H9 (cell line): ENCODE measurements at regions not wholly inside any gene's neighbourhood (a gene's known extent, or its start where the extent isn't known, plus 50 kb on each side); places are given as distances from the start of the nearest gene placed in this dataset.
A peak's percentile ranks its signal among the peaks of the same experiment; 100 is the strongest.

ENCODE experiments used
- DNase-seq: peaks from one replicate; pipeline ENCODE4 v3.0.0-alpha.2; 2017
- H2AFZ ChIP-seq: one replicate; pipeline ENCODE4 v1.6.1; 2013; ENCODE audit warnings: mild to moderate bottlenecking, low read length, control low read depth, moderate library complexity
- H2AK5ac ChIP-seq: 2 replicates; pipeline ENCODE4 v1.6.1; 2013; ENCODE audit warnings: low read length, control low read depth, mixed read lengths; ENCODE audit not compliant: insufficient read length
- H2BK120ac ChIP-seq: one replicate; pipeline ENCODE4 v1.6.1; 2013; ENCODE audit warnings: low read depth, mild to moderate bottlenecking, low read length, control low read depth, inconsistent platforms; ENCODE audit not compliant: poor library complexity, severe bottlenecking
- H2BK12ac ChIP-seq: 2 replicates; pipeline ENCODE4 v1.6.1; 2013; ENCODE audit warnings: low read length, control low read depth, mixed read lengths, low read depth; ENCODE audit not compliant: insufficient read length
- H2BK15ac ChIP-seq: 2 replicates; pipeline ENCODE4 v1.6.1; 2013; ENCODE audit warnings: low read depth, low read length, control low read depth
- H2BK20ac ChIP-seq: one replicate; pipeline ENCODE4 v1.6.1; 2013; ENCODE audit warnings: low read depth, mild to moderate bottlenecking, low read length, control low read depth, inconsistent platforms; ENCODE audit not compliant: poor library complexity, severe bottlenecking
- H2BK5ac ChIP-seq: 2 replicates; pipeline ENCODE4 v1.6.1; 2013; ENCODE audit warnings: low read length, control low read depth, mixed read lengths; ENCODE audit not compliant: insufficient read length
- H3K14ac ChIP-seq: 2 replicates; pipeline ENCODE4 v1.6.1; 2013; ENCODE audit warnings: low read length, control low read depth; ENCODE audit not compliant: insufficient read depth
- H3K18ac ChIP-seq: 2 replicates; pipeline ENCODE4 v1.6.1; 2013; ENCODE audit warnings: low read depth, mild to moderate bottlenecking, mixed read lengths, low read length, control low read depth; ENCODE audit not compliant: insufficient read length
- H3K23ac ChIP-seq: 2 replicates; pipeline ENCODE4 v1.6.1; 2013; ENCODE audit warnings: low read length, control low read depth, mixed read lengths, low read depth; ENCODE audit not compliant: insufficient read length
- H3K23me2 ChIP-seq: 2 replicates; pipeline ENCODE4 v1.6.1; 2013; ENCODE audit warnings: low read depth, mild to moderate bottlenecking, mixed read lengths, low read length, control low read depth; ENCODE audit not compliant: insufficient read length, poor library complexity, severe bottlenecking
- H3K27ac ChIP-seq: 2 replicates; pipeline ENCODE4 v1.5.1; 2013; ENCODE audit warnings: low read length, control low read depth, mixed read lengths, low read depth; ENCODE audit not compliant: insufficient read length
- H3K27me3 ChIP-seq: 2 replicates; pipeline ENCODE4 v1.6.1; 2013; ENCODE audit warnings: low read length, control low read depth, inconsistent platforms; ENCODE audit not compliant: insufficient read depth
- H3K4ac ChIP-seq: 2 replicates; pipeline ENCODE4 v1.6.1; 2013; ENCODE audit warnings: low read depth, mild to moderate bottlenecking, control low read depth, inconsistent platforms, low read length, moderate library complexity
- H3K4me1 ChIP-seq: 2 replicates; pipeline ENCODE4 v1.6.1; 2013; ENCODE audit warnings: low read length, control low read depth, inconsistent platforms; ENCODE audit not compliant: insufficient read depth
- H3K4me2 ChIP-seq: 2 replicates; pipeline ENCODE4 v1.6.1; 2013; ENCODE audit warnings: low read length, control low read depth, mixed read lengths; ENCODE audit not compliant: insufficient read length, insufficient read depth
- H3K56ac ChIP-seq: 2 replicates; pipeline ENCODE4 v1.6.1; 2013; ENCODE audit warnings: low read depth, mild to moderate bottlenecking, mixed read lengths, low read length, control low read depth; ENCODE audit not compliant: insufficient read length
- H3K79me1 ChIP-seq: 2 replicates; pipeline ENCODE4 v1.6.1; 2013; ENCODE audit warnings: low read depth, mild to moderate bottlenecking, moderate library complexity, low read length, control low read depth, inconsistent platforms; ENCODE audit not compliant: insufficient read depth, poor library complexity, severe bottlenecking
- H3K79me2 ChIP-seq: 2 replicates; pipeline ENCODE4 v1.6.1; 2013; ENCODE audit warnings: low read length, control low read depth, inconsistent platforms; ENCODE audit not compliant: insufficient read depth
- H3K9ac ChIP-seq: 2 replicates; pipeline ENCODE4 v1.6.1; 2013; ENCODE audit warnings: low read length, control low read depth, mixed read lengths; ENCODE audit not compliant: insufficient read length; ENCODE audit errors: extremely low read depth
- H3K9me3 ChIP-seq: one replicate; pipeline ENCODE4 v1.6.1; 2013; ENCODE audit warnings: low read depth, low read length, inconsistent platforms; ENCODE audit not compliant: control insufficient read depth
- H3T11ph ChIP-seq: one replicate; pipeline ENCODE4 v1.6.1; 2013; ENCODE audit warnings: mild to moderate bottlenecking, low read length, control low read depth, inconsistent platforms
- H4K20me1 ChIP-seq: one replicate; pipeline ENCODE4 v1.6.1; 2013; ENCODE audit not compliant: control insufficient read depth, insufficient read length, insufficient read depth
- H4K5ac ChIP-seq: 2 replicates; pipeline ENCODE4 v1.6.1; 2013; ENCODE audit warnings: low read depth, mild to moderate bottlenecking, mixed read lengths, low read length, control low read depth; ENCODE audit not compliant: insufficient read length
- H4K8ac ChIP-seq: replicated peaks from 2 replicates; pipeline ENCODE4 v1.6.1; 2013; ENCODE audit warnings: low read length, control low read depth, mixed read lengths, low read depth; ENCODE audit not compliant: insufficient read length
- H4K91ac ChIP-seq: 2 replicates; pipeline ENCODE4 v1.6.1; 2013; ENCODE audit warnings: low read depth, mild to moderate bottlenecking, moderate library complexity, mixed read lengths, low read length, control low read depth; ENCODE audit not compliant: insufficient read length
- H3K27ac Mint-ChIP-seq, 3 experiments: 2 replicates in 2 of 3; 3 replicates in 1 of 3; pipeline ENCODE4 v1.8.0; 2020 to 2021; ENCODE audit warnings: mixed read lengths in 3 of 3, mild to moderate bottlenecking in 1 of 3, moderate library complexity in 1 of 3
- H3K27me3 Mint-ChIP-seq: 2 replicates; pipeline ENCODE4 v1.8.0; 2021; ENCODE audit warnings: low read depth, mild to moderate bottlenecking, moderate library complexity, mixed read lengths
- H3K36me3 Mint-ChIP-seq, 3 experiments: 2 replicates in 2 of 3; 3 replicates in 1 of 3; pipeline ENCODE4 v1.8.0; 2020 to 2021; ENCODE audit warnings: low read depth in 3 of 3, mixed read lengths in 3 of 3; ENCODE audit not compliant: insufficient read depth in 1 of 3
- H3K4me1 Mint-ChIP-seq, 2 experiments: 2 replicates each; pipeline ENCODE4 v1.8.0; 2020; ENCODE audit warnings: mixed read lengths in 2 of 2
- H3K4me3 Mint-ChIP-seq, 2 experiments: 2 replicates in 1 of 2; 3 replicates in 1 of 2; pipeline ENCODE4 v1.8.0; 2020 to 2021; ENCODE audit warnings: mild to moderate bottlenecking in 2 of 2, mixed read lengths in 2 of 2, moderate library complexity in 1 of 2
- H3K9me3 Mint-ChIP-seq, 2 experiments: 2 replicates in 1 of 2; 3 replicates in 1 of 2; pipeline ENCODE4 v1.8.0; 2020; ENCODE audit warnings: mild to moderate bottlenecking in 2 of 2, mixed read lengths in 2 of 2, moderate library complexity in 1 of 2
- WGBS: extraction: QIAGEN DNeasy Blood & Tissue Kit; methylation state at CpG from one replicate; pipeline ENCODE4 v1.1.7; 2013; ENCODE audit warnings: missing lambda C conversion rate, low lambda C conversion rate, mixed read lengths; ENCODE audit not compliant: insufficient read length; ENCODE audit errors: extremely low coverage; 5-methylcytosine and 5-hydroxymethylcytosine counted together
- TF ChIP-seq, protein P1 (sequence below): fragments of 200-600 bp; sonication (generic); conservative IDR thresholded peaks from 3 replicates; pipeline ENCODE4 v1.8.0; 2021; ENCODE audit warnings: antibody characterized with exemption, mild to moderate bottlenecking

GRCh38 chrX:126994032-126994600 lies 174.6 kb downstream of the PRR32 start:
- Histone ChIP-seq H2BK15ac (no peak overlapping the region), H2AFZ (no peak overlapping the region), H4K20me1 (no peaks in the 10 kb centered on the region), H3K4me1 (no peaks in the 10 kb centered on the region), H3K79me1 (no peaks in the 10 kb centered on the region), H2BK12ac (no peak overlapping the region), H2AK5ac (no peak overlapping the region), H4K8ac (no peak overlapping the region), H3K14ac (no peak overlapping the region), H3K23ac (no peak overlapping the region), H2BK20ac (no peak overlapping the region), H3K4ac (no peak overlapping the region), H3K56ac (no peak overlapping the region), H3K18ac (no peak overlapping the region), H3T11ph (no peak overlapping the region), H2BK5ac (no peak overlapping the region), H3K27ac (no peak overlapping the region), H3K9me3 (no peaks in the 10 kb centered on the region), H3K23me2 (no peaks in the 10 kb centered on the region), H2BK120ac (no peak overlapping the region), H3K9ac (no peak overlapping the region), H4K5ac (no peak overlapping the region), H3K4me2 (no peak overlapping the region), H3K79me2 (no peaks in the 10 kb centered on the region), H3K27me3 (no peaks in the 10 kb centered on the region; the same call in 1 of the 2 replicates), H4K91ac (no peak overlapping the region)
- TF ChIP-seq, protein P1, sequence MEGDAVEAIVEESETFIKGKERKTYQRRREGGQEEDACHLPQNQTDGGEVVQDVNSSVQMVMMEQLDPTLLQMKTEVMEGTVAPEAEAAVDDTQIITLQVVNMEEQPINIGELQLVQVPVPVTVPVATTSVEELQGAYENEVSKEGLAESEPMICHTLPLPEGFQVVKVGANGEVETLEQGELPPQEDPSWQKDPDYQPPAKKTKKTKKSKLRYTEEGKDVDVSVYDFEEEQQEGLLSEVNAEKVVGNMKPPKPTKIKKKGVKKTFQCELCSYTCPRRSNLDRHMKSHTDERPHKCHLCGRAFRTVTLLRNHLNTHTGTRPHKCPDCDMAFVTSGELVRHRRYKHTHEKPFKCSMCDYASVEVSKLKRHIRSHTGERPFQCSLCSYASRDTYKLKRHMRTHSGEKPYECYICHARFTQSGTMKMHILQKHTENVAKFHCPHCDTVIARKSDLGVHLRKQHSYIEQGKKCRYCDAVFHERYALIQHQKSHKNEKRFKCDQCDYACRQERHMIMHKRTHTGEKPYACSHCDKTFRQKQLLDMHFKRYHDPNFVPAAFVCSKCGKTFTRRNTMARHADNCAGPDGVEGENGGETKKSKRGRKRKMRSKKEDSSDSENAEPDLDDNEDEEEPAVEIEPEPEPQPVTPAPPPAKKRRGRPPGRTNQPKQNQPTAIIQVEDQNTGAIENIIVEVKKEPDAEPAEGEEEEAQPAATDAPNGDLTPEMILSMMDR: no peak
- no CpG with 5 or more reads among the region's 4 CpGs for WGBS
- Mint-ChIP-seq H3K9me3 (peaks cover 6 to 56% of the 10 kb centered on the region in 2 experiments), H3K4me3 (no peak overlapping the region), H3K4me1 (peaks cover 0 to 4% of the 10 kb centered on the region in 2 experiments; a peak in 1 of 4 replicates), H3K27me3 (no peaks in the 10 kb centered on the region; the same call in 1 of the 2 replicates), H3K36me3 (peaks cover 0 to 3% (median 1%) of the 10 kb centered on the region in 3 experiments; a peak in 1 of 7 replicates), H3K27ac (peak overlapping the region in 1 of 3 experiments; percentile 15; a peak in 1 of 7 replicates)
- DNase-seq: no peak
